GM18873 (cell line): ENCODE measurements at regions not wholly inside any gene's neighbourhood (a gene's known extent, or its start where the extent isn't known, plus 50 kb on each side); places are given as distances from the start of the nearest gene placed in this dataset.

ENCODE experiments used
- ATAC-seq: cut with Tn5 transposase; IDR thresholded peaks from one replicate; pipeline ENCODE4 v1.9.1; 2021; ENCODE audit warnings: mild to moderate bottlenecking, moderate library complexity, moderate number of reproducible peaks; ENCODE audit not compliant: unreplicated experiment, low FRiP score

DNA sequence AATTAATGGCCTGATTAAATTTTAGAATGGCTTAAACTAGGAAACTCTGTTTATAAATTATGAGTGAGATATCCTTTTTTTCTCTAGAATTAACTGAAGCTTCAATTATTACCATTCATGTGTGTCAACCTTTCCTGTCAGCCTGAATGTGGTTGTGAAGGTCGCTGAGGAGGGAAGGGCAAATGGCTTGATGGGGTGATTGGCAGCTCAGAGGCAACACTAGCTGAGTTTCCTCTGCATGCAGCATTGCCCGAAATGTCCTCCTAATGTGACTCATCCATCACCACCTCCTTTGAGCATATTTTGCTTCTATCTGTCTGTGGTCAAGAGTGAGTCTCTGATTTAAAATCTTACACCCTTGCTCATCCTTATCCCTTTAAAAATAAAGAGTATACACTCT is 281.9 kb downstream of the TENT4A start:
- ATAC-seq: no peak

DNA sequence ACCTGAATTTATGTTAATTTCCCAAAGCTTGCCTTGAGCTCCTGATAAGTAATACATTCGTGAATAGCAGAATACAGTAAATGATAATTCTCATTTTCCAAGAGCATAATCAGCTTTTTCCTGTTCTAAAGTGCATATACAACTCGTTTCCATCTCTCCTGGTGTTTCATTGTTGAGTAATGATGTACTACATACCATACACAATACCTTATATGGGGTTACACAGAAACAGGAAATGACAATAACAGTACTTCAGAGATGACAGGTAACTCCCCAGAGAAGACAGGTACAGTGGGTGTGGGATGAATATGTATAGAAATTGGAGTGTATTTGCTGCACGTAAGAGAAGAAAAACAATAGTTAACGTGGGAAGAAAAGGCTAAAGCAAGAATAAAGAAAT is 287.1 kb downstream of the TENT4A start:
- ATAC-seq: no peak

DNA sequence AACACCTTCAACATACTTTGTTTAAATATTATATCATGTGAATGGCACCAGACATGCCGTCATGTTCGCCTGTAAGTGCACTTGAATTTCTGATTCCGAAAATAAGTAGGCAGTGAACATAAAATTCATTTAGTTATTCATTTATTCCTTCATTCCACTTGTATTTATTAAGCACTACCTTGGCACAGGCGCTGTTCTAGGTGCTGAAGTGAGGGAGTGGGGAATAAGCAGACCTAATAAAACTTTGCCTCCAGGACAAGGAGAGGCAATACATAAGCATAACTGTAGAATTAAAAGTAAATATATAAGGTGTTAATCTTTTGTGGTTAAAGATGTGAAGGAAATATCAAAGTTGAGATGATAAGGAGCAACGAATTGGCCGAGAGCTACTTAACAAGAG is 297.4 kb downstream of the TENT4A start:
- no peak for ATAC-seq

DNA sequence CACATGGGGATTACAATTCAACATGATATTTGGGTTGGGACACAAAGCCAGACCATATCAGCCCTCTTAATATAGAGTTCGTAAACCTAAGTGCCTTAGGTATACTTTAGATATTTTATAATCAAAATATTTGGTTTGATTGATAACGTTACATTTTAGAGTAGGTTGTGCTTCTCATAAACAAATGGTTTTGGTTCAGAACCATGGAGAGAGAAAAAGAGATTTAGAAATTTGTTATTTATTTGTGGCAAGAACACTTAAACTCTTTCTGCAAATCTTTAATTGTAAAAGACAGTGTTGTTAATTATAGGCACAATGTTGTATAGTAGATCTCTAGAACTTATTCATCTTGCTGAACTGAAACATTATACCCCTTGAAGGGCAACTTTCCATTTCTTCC is 298.8 kb downstream of the TENT4A start:
- no peak for ATAC-seq

DNA sequence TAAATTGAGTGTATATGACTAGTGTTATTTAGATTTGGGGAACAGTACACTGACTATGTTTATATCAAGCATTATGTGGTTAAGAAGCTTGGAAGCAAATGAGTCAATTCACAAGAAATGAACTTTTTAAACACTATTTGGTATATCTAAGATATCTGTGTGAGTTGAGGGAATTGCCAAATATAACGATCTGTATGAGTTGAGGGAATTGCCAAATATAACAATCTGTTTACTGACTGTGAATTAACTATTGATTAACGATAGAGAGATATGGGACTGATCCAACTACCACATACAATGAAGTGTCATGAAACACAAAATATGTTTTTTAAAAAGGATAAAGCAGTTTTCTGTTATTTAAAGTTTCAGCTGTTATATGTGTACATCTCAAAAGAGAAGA is 301.4 kb downstream of the TENT4A start:
- no peak for ATAC-seq

DNA sequence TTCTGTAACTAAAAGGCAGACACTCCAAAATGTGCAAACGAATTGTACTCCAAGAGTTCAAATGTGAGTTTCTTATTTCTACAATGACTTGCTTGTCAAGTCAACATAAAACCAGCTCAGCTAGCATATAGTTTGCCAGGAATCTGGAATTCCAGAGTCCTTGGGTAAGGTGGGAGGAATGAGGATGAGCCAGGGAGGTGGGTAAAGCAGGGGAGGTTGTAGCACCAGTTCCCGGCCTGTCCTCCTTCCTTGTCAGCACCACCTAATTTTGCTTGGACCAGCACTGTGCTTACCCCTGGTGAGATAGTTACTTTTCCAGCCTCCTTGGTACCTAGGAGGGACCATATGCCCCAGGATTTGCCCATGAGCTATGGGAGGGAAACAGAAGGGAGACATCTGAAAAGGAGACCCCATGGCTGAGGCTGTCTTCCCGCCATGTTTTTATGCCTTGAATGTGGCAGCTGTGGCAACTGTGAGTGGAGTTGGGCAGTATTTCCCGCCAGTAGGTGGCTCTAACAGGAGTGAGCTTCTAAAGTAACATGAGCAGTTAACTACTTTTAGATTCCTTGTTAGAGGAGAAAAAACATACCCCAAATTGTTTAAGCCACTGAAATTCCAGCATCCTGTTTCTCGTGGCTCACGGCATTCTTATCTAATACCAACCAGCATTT is 302.5 kb downstream of the TENT4A start:
- no peak for ATAC-seq

DNA sequence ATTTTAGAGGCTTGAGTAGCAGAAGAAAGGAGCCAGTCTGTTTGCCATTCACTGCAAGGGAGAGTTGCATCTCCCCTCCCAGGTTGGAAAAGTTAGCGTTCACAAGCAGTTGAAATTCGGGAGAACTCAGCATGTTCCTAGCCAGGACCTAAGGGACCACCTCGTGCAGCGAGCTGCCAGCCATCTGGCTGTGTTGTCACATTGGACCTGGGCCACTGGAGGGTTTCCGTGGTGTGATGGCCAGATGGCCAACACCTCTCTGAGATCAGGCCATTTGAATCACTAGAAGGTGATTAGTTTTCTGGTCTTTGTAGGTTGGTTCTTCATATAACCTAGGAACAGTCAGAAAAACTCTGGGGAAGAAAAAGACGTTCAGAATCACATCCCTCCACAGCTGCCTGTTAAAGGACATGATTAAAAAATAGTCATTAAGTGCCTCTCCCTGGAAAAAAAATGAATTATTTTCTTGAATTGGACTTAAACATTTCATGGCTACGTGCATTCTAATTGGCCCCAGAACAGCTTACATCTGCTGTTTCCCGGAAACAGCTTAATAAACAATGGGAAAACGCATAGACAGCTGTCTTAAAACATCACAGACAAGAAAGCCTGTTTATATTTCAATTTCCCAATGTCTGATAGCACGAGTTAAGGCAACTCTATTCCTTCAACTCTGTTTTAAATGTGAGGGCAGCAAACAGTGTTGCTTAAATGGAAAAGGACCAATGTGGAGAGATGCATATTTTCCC is 303.9 kb downstream of the TENT4A start:
- ATAC-seq: no peak

DNA sequence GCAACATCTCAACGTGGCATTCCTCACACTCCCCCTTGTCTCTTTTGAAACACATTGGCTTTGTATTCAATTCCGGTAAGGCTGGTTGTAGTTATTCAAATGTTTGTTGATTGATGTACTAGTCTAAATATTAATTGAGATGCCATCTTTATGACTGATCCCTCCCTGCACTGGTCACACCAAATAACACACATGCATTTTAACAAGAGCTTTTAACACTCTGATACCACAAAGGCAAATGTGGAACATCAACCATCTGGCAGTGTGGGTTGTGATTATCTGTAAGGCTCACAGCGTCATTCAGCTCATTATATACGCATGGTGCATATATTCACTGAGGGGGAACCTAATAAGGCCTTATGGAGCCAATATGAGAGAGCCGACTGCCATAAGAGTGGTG is 305.0 kb downstream of the TENT4A start:
- no peak for ATAC-seq

DNA sequence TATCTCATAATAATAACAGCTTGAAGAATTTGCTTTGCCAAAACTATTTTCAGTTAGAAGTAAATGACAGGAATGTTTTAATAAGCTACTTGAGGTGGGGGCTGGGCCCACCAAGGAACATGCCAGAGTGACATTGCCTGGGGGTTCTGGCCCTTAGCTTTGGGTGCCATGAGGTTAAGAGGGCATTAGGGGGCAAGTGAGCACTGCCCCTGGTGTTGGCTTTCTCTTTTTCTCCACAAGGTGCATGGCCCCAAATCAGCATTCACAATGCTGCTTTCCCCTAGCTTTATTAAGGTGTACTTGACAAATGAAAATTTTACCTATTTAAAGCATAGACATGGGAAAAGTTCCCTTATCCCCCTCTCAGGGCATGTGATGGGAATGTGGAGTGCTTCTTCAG is 305.4 kb downstream of the TENT4A start:
- ATAC-seq: no peak

DNA sequence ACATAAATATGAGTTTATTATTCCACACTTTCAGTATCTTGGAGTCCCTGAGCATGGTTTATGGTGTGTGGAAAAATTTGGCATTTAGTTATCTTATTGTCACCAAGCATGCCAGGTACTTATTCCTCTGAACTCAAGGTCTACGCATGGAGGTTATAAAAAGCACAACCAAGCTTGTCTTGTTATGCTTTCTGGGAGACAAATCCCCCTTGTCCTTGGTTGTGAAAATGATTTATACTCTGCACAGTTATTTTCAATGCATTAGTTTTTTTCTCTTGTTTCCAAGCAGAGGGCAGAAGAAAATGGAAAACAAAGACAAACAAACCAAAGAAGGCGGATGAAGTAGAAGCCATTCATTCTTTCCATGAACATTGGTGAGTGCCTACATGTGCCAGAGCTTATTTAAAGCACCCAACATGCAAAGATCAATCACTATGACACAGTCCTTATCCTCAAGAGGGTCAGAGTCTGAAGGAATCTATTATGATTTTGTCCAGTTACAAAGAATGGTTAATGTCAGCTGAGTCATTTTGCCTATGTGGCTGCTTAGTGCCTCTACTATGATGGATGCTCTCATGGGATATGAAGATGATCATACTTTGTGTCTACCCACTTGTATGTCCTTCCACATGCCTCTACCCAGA is 323.1 kb downstream of the TENT4A start:
- ATAC-seq: no peak

DNA sequence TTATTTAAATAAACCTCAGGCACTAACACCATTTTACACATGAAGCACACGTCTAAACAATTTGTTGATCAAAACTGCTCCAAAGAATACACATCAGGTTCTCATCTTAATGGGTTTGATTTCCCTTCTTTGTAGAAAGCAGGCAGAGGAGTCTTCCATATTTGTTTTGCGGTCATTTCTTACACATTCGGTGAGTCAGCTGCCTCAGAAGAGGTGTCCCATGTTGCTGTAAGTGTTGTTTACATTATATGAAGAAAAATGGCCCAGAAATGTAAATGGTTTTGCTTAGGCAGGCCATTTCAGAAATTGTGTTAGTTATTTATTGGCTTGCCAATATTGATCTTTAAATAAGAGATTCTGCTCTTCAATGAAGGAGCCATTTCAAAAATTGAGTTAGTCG is 325.8 kb downstream of the TENT4A start:
- ATAC-seq: no peak

DNA sequence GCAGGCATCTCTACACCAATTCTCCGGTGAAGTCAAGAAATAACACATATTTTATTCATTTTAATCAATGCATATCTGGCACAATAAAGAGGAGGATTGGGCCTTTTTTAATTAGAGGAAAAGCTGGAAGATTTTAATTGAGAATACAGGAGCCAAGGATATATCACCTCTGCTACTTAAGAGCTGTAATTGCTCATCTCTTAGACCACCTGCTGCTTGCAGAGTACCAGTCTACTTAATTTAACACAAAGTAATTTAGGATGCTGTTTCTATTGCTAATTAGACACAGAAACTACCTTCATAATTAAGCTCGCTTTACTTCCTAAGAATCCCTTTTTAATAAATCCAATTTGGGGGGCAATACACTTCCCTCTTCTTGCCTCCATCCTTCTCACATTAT is 326.9 kb downstream of the TENT4A start:
- ATAC-seq: no peak

DNA sequence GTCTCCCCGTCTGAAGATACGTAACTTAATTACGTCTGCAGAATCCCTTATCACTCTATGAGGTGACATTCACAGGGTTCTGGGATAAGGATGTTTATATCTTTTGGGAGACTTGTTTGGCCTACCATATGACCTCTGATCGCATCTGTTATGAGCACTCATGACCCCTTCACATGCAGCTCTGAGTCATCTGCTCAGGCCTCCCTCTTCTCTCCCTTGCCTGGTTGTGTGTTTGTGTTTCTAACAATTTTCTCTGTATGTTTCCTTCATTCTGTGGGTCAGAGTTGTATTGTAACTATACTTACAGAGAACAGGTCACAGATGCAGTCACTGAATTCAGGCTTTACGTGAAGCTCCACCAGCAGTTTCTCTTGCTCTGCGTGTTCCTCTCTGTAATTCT is 330.6 kb downstream of the TENT4A start:
- no peak for ATAC-seq

DNA sequence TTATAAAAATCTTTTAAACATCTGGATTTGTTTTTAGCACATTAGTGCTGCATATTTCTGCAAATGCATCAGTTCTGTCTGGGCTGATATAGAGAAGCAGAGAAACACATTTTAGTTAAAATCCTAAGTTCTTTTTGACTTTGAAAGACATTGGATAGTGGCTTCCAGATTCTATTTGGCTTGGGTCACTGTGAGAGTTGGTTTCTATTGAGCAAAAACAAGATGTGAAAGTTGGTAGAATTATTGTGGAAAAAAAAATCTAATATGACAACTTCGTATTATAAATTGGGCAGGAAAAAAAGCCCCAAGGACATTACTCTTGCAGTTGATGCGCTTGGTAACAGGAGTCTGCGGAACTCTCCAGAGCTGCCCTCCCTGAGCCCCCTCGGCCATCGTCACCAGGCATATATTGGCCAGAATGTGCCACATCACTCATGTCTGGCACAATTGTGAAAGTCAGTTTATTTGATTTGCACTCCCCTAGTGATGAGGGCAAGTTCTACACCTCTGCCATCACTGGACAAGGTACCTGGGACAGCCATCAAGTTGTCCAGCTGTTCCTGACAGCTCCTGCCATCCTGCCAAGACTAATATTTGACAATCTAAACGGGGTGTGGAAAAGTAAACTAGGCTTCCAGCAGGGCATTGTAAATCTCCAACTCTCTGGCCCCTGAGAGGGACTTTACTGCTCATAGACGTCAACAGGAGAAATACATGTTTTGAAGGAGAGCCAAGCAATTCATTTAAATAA is 334.5 kb downstream of the TENT4A start:
- no peak for ATAC-seq

DNA sequence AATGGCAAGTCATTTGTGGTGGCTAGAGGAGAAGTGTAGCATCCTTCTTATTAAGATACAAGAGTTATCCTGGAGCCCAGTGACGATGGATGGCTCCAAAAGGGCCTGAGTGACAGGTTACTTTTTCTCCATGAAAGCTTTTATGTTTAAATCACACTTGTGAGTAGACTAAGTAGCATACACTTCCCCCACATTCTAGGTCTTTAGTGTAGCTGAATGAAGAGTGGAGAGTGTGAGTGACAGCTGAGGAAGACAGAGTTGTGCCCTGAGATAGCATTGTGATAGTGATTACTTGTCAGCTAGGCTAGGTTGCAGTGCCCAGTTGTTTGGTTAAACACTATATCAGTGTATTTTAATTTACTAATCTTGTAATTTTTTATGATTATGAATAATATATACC is 337.8 kb downstream of the TENT4A start:
- ATAC-seq: no peak

DNA sequence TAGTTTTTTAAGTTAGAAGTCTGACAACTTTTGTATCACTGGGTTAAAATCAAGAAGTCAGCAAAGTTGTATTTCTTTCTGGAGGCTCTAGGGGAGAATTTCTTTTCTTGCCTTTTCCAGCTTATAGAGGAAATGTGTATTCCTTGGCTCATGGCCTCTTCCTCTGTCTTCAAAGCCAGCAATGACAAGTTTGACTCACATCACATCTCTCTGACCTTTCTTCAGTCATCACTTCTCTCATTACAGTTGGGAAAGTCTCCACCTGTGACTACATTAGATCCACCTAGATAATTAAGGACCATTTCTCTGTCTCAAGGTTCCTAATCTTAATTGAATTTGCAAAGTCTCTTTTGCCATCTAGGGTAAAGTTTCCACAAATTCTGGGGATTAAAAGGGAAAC is 339.9 kb downstream of the TENT4A start:
- ATAC-seq: no peak

DNA sequence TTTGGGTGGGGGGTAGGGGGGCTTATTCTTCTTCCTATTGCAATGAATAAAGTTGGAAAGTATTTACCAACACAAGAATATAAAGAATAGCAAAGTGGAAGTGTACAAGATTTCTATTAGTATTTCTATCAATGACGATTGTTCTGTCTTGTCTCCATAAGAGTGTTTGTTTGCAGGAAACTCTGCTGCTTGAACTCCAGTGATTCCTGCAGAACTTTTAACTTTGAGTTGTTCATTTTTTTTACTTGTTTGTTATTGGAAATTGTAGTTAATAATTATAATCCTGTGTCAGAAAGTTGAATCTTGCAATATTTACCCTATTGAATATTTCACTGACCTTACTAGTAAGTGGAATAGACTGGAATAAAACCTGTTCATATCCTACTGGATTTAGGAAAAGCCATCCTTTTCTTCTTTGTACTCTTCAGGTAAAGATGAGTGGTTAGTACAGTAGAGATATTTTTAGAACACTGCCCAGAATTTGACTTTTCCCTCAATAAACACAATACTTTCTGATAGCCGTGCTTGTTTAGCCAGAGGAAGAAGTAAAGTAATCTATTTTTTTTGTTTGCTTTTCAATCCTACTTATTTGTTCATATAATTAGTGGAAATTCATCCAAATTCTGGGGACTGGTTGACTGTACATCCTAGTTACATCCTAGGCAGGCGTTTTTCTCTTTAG is 340.4 kb downstream of the TENT4A start:
- no peak for ATAC-seq

DNA sequence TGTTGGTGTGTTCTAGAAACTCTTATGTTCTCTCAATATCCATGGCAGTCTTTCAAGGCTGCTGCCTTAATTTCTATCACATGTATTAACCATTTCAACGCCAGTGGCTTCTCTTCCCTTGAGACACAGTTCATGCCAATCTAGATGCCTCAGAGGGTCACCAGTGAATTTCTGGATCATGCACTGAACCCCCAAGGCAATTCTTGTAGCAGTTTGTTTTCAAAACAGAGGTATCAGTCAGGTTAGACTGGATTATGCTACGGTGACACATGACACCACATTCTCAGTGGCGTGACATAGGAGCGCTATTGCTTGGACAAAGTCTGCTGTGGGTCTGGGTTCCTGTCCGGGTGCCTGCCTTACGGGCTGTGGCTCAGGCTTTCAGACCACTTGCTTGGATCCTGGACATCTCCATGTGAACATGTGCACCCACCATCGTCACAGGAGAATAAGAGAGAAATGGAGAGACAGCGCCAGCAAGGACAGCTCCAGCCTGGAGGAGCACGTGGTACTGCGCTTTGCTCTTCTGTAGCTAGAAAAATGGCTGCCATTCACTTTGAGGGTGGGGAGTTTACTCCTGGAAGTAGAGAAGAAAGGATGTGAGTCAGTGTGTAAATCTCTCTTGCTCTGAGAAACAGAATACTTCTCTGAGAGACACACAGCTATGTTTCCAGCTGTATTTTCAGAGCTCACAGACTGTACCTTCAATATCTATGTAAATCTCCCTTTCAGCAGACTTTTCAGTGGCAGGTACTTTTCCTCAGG is 329.3 kb upstream of the ADCY2 start:
- no peak for ATAC-seq

DNA sequence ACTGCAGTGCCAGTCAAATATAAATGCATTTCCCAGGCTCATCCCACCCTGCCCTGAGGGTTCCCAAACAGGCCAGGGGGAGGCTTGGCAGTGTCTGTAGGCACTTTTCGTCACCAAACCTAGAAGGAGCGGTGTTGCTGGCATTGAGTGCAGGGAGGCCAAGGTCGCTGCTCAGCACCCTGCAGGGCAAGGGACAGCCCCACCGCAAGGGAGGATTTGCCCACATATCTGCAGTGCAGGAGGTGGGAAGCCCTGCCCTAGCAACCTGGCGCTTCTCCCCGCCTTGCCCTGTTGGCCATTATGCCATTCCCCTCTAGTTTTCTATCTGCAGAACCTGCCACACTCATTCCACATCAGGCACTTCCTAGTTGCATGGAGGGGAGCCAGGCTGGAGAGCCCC is 327.8 kb upstream of the ADCY2 start:
- ATAC-seq: no peak

DNA sequence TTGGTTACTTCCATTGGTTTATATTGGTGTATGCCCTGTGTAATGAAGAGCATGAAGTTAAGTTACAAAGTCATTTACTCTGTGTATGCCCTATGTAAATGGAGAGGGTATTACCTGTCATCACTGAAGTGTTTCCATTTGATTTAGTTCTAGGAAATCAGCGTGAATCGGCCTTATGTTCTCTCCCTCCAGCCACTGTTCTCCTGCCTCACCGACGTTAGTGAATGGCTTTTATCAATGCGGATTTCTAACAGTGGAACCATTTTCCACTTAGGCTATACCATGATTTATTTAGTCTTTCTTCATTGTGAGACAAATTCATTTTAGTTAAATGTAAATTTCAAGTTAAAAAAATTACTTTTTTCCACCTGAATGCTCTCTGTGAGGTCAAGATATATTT is 327.0 kb upstream of the ADCY2 start:
- ATAC-seq: no peak
